Breast epithelium (tissue), 3 donors: ENCODE measurements at regions not wholly inside any gene's neighbourhood (a gene's known extent, or its start where the extent isn't known, plus 50 kb on each side); places are given as distances from the start of the nearest gene placed in this dataset.

Experiments used
- CTCF ChIP-seq, 3 donors: fragments of 450-650 bp; IDR thresholded peaks; one replicate each; pipeline ENCODE4 v1.5.1; 2016 to 2017; ENCODE audit warnings: antibody characterized with exemption in 3 of 3, mild to moderate bottlenecking in 3 of 3, moderate library complexity in 3 of 3
- POLR2A ChIP-seq: fragments of 450-650 bp; IDR thresholded peaks from one replicate; pipeline ENCODE4 v1.6.1; 2016; ENCODE audit warnings: antibody characterized with exemption, mild to moderate bottlenecking, moderate library complexity

- TF ChIP-seq CTCF (IDR thresholded peaks at IDR 0.05) (no peak), POLR2A (no peak)
These were observed 63.8 kb downstream of the SIPA1L2 start for GRCh38 chr1:232566093-232566492.
